Stomach (tissue), 4 donors: ENCODE measurements at regions not wholly inside any gene's neighbourhood (a gene's known extent, or its start where the extent isn't known, plus 50 kb on each side); places are given as distances from the start of the nearest gene placed in this dataset.

Experiments used
- CTCF ChIP-seq, 7 experiments: fragments of 450-650 bp in 4 of 7; fragments of 200-600 bp in 3 of 7; sonication (generic) in 3 of 7; IDR thresholded peaks; one replicate each; pipeline ENCODE4 v1.5.1; 2016 to 2019; ENCODE audit warnings: antibody characterized with exemption in 7 of 7, control low read depth in 2 of 7, mild to moderate bottlenecking in 1 of 7
- EP300 ChIP-seq: sonication (generic); formaldehyde crosslinking; IDR thresholded peaks from one replicate; pipeline ENCODE4 v1.6.1; 2017; ENCODE audit warnings: antibody characterized with exemption
- POLR2A ChIP-seq, 4 donors: fragments of 450-650 bp; IDR thresholded peaks; one replicate each; pipeline ENCODE4 v1.6.1; 2016; ENCODE audit warnings: antibody characterized with exemption in 4 of 4, control low read depth in 2 of 4, mild to moderate bottlenecking in 1 of 4, moderate library complexity in 1 of 4
- POLR2AphosphoS5 ChIP-seq, 3 donors: sonication (generic); formaldehyde crosslinking; IDR thresholded peaks; one replicate each; pipeline ENCODE4 v1.6.1; 2016; ENCODE audit warnings: antibody characterized with exemption in 3 of 3

GRCh38 chr5:112023766-112024165 is 266.8 kb upstream of the NREP start:
- TF ChIP-seq POLR2AphosphoS5 (IDR thresholded peaks at IDR 0.05): no peak
- TF ChIP-seq CTCF (IDR thresholded peaks at IDR 0.05): no peak
- TF ChIP-seq EP300: no peak
- no peak for TF ChIP-seq POLR2A (IDR thresholded peaks at IDR 0.05)
